ENCODE measurements at regions not wholly inside any gene's neighbourhood (a gene's known extent, or its start where the extent isn't known, plus 50 kb on each side); places are given as distances from the start of the nearest gene placed in this dataset.

- no peak for TF ChIP-seq POLR2A (IDR thresholded peaks at IDR 0.05; ENCODE audit: low read length)
- no peak for TF ChIP-seq GATA1 (IDR thresholded peaks at IDR 0.05; ENCODE audit: low read depth, low read length)
Measured at GRCh38 chr11:130674686-130675308, 226.4 kb downstream of the ADAMTS15 start.
